SH-SY5Y (cell line): ENCODE measurements at regions not wholly inside any gene's neighbourhood (a gene's known extent, or its start where the extent isn't known, plus 50 kb on each side); places are given as distances from the start of the nearest gene placed in this dataset.

Experiments used
- GATA2 ChIP-seq: IDR thresholded peaks from 2 replicates; pipeline ENCODE4 v1.6.1; 2011; ENCODE audit warnings: mild to moderate bottlenecking, low read depth, low read length
- GATA3 ChIP-seq: IDR thresholded peaks from 2 replicates; pipeline ENCODE4 v1.6.1; 2011; ENCODE audit warnings: low read depth, mild to moderate bottlenecking, low read length, moderate library complexity

DNA sequence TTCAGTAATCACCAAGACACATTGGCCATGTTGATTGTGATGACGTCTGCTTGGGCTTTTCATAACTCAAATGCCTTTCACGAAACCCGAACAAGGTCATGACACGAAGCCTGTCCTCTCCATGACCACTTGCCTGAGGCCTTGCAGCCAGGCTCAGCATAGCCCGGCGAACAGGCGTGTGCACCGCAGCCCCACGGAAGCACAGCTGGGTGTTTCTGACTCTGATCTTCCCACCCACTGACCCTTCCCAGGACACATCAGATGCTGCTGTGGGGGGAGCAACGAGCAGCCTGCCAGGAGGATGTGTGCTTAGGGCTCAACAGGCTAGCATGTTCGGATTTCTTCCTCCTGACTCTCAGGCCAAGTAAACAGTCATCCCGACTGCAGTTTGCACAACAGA, 369.4 kb upstream of the SALL3 start:
- TF ChIP-seq GATA3, result no peak
- no peak for TF ChIP-seq GATA2

DNA sequence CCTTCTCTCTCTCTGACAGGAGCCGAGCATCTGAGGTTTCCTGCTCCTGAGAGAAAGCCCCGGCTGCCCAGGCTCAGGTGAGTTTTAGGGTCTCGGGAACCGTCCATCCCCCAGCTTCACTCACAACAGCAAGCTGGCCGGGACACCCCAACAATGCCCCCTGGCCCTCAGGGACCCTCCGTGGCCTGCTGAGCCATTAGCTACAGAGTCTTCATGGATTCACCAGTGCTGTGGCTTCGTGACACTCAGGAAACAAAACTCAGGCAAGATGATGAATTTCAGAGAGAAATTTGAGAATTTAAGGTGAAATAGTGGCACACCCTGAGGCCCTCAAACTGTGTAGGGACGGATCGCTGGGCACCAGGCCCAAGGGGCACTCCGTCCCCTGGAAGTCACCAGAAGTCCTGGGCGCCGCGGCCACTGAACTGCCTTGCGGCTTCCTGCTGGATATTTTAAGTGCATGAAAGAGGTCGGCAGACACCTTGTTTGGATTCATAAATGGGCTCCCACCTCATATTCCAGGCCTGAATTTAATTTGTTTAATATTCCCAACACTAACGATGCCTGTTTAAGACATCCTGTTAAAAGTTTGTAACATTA, 368.3 kb upstream of the SALL3 start:
- TF ChIP-seq GATA3 (no peak), GATA2 (no peak)

DNA sequence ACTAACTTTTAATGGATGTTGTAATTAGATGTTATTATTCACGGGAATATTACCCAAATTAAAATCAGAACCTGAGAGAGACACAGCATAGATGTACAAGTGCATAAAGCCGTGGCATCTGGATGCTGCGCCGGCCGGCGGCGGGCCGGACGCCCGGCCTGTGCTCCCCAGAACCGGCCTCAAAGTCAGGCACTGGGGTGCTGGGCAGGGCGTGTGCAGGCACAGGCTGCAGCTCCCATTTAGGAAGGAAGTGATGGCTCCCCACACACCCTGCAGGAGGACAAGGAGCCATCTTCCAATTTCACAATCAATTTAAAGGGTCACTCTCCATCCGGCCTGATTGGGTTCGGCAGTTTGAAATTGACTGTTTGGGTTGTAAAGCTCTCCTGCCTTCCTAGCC, 367.7 kb upstream of the SALL3 start:
- TF ChIP-seq GATA3 (no peak), GATA2 (no peak)

DNA sequence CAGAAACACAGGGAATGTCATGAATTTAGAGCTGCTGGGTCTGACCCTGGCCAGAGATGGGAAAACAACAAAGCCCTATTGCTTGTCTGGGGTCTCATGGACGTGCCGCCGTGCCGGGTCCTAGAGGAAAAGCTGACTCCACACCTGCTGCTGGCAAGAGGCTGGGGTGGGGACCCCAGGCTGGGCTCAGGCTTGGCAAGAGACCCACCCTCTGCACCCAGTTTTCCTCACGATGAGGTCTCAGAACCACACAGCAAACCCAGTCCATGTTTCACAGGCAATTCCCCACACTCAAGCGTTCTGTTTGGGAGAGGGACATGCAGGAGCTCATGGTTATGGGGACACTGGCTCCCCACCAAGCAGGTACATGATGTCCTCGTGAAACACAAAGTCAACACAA, 367.3 kb upstream of the SALL3 start:
- no peak for TF ChIP-seq GATA3
- no peak for TF ChIP-seq GATA2

DNA sequence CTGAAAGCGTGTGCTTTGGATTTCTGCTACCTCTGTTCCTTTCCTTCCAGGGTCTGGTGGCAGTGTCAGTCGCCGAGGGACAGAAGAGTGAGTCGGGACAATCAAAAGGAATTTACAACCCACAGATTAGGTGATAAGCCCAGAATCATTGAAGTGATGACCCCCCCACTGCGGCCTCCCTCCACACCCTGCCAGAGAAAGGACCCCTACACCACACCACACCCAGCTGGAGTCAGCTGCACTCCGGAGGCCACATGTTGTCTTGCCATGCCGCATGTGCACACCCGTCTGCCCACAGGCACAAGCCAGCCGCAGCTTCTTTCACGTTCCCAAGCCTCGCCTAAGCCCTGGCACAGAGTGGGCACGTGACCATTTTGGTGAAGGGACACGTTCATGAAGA, 366.8 kb upstream of the SALL3 start:
- TF ChIP-seq GATA3, result no peak
- no peak for TF ChIP-seq GATA2

DNA sequence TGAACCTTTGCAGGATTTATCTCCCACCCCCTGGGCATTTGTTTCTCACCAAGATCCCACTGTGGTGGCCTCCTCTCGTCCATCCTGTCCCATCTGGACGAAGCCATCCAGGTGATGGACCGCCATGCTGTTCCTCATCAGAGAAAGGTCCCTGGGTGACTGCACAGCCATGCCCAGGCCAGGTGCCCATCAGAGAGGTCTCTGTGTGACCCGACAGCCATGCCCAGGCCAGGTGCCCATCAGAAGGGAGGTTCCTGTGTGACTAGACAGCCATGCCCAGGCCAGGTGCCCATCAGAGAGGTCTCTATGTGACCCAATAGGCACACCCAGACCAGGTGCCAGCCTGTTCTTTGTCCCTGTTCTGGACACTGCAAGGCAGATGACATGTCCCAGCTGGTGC, 360.9 kb upstream of the SALL3 start:
- TF ChIP-seq GATA3 (no peak), GATA2 (no peak)

DNA sequence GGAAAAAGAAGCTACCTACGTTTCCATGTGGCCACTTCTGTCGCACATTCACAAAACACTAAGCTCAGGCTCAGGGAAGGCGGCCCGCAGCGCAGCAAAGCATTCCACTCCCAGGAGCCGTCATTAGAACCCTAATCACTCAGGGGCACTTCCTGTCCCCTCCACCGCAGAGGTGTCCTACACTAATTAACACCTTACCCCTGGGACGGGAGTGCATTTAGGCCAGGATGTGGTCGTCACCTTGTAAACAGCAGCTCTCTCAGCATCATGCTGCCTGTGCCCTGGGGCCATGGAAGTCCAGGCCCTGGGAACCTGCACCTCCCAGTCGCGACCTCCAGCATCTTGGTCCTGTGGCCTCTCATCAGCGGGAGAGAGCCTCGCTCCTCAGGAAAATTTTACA, 359.8 kb upstream of the SALL3 start:
- TF ChIP-seq GATA3 (no peak), GATA2 (no peak)

DNA sequence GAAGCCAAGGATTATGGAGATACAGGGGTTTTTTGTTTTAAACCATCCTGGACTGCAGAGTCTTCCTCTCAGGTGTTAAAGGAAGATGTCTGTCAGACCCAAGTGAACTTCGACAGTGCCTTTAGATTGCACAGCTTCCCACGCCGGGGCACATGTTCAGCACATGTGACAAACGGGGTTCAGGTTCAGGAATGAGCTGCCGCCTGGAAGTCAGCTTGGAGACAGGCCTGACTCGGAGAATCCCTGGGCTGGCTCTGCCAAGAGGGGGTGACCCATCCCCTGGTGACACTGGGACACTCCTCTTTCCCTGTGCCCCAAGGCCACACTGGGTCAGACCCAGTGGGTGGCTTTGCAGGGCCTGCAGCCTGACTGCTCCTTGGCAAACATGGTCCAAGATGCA, 359.3 kb upstream of the SALL3 start:
- TF ChIP-seq GATA3 (no peak), GATA2 (no peak)

DNA sequence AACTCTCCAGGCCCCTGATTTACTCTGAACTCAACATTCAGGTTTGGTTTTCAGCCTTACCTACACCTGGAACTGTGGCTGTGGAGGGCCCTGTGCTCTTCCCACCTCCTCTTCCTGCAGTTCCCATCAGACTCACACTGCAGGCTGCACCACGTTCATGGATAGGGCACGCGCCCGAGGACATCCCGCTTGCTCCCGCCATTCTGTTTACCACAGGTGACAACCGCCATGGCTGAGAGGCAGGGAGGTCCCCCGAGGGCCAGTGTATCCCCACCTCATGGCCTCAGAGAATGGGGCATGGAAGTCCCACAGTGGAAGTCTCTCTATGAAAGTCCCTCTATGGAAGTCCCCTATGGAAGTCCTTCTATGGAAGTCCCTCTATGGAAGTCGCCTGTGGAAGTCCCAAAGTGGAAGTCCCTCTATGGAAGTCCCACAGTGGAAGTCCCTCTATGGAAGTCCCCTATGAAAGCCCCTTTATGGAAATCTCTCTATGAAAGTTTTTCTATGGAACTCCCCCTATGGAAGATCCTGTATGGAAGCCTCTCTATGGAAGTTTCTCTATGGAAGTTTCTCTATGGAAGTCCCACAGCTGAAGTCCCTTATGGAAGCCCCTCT, 358.4 kb upstream of the SALL3 start:
- no peak for TF ChIP-seq GATA3
- no peak for TF ChIP-seq GATA2

DNA sequence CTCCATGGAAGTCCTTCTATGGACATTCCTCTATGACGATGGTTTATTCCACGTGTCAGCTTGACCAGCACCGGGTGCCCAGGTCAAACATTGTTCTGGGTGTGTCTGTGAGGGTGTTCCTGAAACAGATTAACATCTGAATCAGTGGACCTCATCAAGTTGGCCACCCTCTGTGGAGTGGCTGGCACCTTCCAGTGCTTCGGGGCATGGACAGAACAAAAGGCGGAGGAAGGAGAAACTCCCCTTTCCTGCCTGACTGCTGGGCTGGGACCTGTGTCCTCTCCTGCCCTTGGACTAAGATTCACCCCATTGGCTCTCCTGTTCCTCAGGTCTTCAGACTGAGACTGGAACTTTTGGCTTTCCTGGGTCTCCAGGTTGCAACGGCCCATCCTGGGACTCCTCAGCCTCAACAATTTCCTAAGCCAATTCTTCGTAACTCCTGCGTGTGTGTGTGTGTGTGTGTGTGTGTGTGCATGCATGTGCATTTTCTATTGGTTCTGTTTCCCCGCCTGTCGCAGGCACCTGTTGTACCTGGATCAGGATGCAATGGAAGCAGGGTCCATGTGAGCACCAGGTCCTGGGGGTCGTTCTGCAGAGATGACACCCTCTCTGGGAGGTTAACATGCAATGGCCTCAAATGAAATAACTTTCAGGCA, 357.2 kb upstream of the SALL3 start:
- TF ChIP-seq GATA3, result no peak

DNA sequence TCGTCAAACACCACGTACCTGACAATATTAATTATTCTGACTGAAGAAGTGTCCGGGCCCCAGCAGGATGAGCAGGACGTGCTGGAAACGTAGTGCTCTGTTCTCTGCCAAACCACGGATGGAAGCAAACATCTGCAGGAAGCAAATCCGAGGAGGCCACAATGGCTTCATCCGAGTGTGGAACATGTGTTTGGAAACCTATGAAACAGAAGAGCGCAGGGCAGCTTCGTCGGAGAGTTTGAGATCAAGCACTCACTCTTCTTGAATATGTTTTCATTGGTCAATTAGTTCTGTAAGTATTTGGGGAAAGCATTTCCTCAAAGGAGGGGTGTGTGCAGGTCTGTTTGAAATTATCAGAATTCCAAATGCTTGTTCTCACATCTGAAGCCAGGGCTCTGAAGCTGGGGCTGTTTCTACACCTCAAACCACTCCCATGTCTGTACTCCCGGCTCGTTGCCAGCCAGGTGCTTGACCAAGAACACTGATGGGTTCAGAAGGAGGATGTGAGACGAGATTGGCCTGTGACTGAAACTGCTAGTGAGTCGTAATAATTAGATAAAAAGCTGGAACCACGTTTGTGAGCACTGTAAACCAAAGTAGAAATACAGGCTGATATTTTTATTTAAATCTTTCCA, 356.6 kb upstream of the SALL3 start:
- TF ChIP-seq GATA3, result no peak
- no peak for TF ChIP-seq GATA2

DNA sequence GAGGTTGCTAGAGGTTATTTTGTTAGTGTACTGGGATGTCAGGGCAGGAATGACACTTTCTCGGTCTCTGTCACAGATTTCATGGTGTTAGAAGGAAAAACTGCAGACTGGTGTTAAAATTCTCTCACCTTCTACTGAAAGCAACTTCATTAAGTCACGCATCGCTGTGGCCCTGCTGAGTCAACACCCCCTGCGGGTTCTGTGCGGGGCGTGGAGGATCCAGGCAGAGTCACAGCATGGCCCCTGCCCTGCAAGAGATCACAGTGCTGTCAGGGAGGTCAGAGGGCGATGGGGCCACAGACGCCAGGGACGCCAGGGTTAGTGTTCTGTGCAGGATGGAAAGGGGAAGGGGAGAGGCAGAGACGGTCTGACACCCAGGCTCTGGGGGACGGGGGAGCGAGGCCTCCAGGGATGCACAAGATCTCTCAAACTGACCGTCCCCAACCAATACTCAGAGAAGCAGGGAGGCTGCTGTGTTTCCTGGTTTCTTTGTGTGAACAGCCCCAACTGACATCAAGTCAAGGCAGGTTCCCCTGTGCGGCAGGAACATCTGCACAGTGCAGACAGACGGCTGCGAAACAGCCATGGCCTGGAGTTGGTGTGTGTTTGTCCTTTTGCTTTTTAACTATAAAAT, 354.9 kb upstream of the SALL3 start:
- TF ChIP-seq GATA2 (no peak), GATA3 (no peak)

DNA sequence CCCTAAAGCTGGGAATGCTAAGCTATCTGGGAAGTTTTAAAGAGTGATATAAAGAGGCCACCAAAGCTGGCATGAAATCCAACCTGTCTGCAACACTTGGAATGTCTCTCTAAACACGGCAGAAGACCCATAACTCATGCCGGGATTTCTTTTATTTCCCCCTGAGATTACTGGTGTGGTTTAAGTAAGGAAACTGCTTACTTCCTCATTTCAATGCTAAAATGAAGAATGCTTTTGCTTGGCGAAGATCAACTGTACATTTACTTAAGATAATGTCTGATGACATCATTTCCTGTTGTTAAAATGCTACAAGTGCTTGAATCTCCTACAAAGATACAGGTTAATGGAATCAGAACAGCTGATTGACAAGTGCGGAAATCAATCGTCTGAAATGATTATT, 353.8 kb upstream of the SALL3 start:
- TF ChIP-seq GATA2 (no peak), GATA3 (no peak)

DNA sequence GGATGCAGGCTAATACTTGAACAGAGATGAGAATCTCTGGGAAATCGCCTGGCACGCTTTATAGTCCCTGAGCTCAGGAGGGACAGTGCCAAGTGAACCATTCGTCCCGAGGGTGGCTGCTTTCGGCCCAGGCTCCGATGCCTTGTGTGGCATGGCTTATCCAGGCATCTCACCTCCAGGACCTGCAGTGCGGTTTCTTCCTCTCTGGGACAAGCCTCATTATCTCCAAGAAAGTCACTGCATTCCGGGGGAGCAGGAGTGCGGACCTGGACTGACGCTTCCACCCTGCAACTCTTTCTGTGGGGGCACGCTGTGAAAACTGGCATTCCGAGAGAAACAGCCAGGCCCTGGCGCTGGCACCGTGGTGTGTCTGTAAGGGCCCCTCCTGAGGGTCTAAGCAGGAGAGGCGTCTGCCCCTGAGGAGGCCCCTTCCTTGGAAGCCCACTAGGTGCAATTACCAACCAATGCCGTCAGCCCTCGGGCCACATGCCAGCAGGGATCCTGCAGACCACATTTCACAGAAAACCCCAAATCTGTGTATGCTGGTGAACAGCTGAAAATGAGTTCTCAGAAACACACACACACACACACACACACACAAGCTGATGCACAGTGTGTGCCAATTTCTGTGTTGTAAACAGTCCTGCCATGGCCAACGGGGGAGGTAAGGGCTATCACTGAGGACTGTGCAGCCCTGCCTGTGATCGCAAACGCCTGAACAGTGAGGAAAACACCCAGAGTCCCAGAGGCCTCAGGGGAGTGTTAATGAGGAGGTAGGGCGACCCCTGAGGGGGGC, 351.9 kb upstream of the SALL3 start:
- TF ChIP-seq GATA3 (no peak), GATA2 (no peak)

DNA sequence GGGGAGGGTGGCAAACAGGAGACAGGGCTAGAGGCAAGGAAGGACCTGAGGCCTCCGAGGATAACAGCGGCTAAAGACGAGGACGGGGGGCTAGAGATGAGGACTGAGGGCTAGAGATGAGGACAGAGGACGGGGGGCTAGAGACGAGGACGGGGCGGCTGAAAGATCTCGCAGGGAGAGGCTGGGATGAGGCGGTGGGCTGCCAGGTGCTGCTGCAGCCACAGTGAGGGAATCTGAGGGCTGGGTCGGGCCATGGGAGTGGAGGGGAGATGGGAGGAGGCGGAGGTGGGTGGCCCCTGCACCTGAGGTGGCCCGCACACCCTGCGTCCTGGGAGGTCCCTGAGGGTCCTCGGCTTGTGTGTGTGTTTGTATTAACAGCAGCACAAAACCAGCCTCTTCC, 350.2 kb upstream of the SALL3 start:
- no peak for TF ChIP-seq GATA2
